ENCODE measurements at regions not wholly inside any gene's neighbourhood (a gene's known extent, or its start where the extent isn't known, plus 50 kb on each side); places are given as distances from the start of the nearest gene placed in this dataset.

- Histone ChIP-seq H3K9me3 (ENCODE audit: low read length) (no peaks in the 10 kb centered on the region), H3K9ac (ENCODE audit: insufficient read depth, low read depth, low read length) (no peak overlapping the region), H3K4me2 (ENCODE audit: low read depth, low read length) (no peak overlapping the region), H4K20me1 (ENCODE audit: insufficient read depth, low read length) (no peaks in the 10 kb centered on the region), H3K36me3 (replicated peaks in 1 of 2; ENCODE audit: control insufficient read depth in 1 of 2, insufficient read depth in 2 of 2, low read length in 2 of 2) (no peaks in the 10 kb centered on the region), H3K79me2 (ENCODE audit: insufficient read depth, low read length) (no peaks in the 10 kb centered on the region), H3K4me3 (replicated peaks in 1 of 3; ENCODE audit: insufficient read depth in 1 of 3, low read depth in 2 of 3, low read length in 3 of 3) (no peak overlapping the region), H3K4me1 (ENCODE audit: insufficient read depth, low read length) (peaks cover 41% of the 10 kb centered on the region), H3K27me3 (ENCODE audit: control insufficient read depth in 1 of 2, insufficient read depth in 2 of 2, low read length in 2 of 2) (no peaks in the 10 kb centered on the region), H2AFZ (ENCODE audit: low read length) (no peak overlapping the region), H3K27ac (ENCODE audit: extremely low read length, insufficient read depth, low read length) (no peak overlapping the region)
- 91% methylated on average over 4 of the region's 4 CpGs for WGBS (ENCODE audit: low lambda C conversion rate)
- no peak for DNase-seq (ENCODE audit: low spot score)
- no peak for FAIRE-seq
- no TSS peak for BruUV-seq (replicated peaks)
- ChIA-PET CTCF (ENCODE audit: low intra/inter-chr PET ratio, low total read pairs) (no interaction called here), POLR2A (no interaction called here)
- intact Hi-C loops (cut with micrococcal nuclease; ENCODE audit: unreplicated experiment): no loop called here
- in situ Hi-C loops (cut with HindIII; ENCODE audit: extremely low pct_ligation_motif_present, low pct_unique_long_range_greater_than_20kb): no loop called here
- no peak for ATAC-seq
- TF ChIP-seq USF2 (IDR thresholded peaks at IDR 0.05; ENCODE audit: low read depth, low read length): no peak
- TF ChIP-seq USF2 (CRISPR knock-in tag; IDR thresholded peaks at IDR 0.05; ENCODE audit: borderline replicate concordance): no peak
- TF ChIP-seq AKNA (CRISPR knock-in tag; IDR thresholded peaks at IDR 0.05; ENCODE audit: borderline replicate concordance): no peak
- TF ChIP-seq ZSCAN22 (CRISPR knock-in tag; IDR thresholded peaks at IDR 0.05): no peak
- no peak for TF ChIP-seq NR2F2 (IDR thresholded peaks at IDR 0.05; ENCODE audit: borderline replicate concordance, low read depth)
- TF ChIP-seq, protein P1, sequence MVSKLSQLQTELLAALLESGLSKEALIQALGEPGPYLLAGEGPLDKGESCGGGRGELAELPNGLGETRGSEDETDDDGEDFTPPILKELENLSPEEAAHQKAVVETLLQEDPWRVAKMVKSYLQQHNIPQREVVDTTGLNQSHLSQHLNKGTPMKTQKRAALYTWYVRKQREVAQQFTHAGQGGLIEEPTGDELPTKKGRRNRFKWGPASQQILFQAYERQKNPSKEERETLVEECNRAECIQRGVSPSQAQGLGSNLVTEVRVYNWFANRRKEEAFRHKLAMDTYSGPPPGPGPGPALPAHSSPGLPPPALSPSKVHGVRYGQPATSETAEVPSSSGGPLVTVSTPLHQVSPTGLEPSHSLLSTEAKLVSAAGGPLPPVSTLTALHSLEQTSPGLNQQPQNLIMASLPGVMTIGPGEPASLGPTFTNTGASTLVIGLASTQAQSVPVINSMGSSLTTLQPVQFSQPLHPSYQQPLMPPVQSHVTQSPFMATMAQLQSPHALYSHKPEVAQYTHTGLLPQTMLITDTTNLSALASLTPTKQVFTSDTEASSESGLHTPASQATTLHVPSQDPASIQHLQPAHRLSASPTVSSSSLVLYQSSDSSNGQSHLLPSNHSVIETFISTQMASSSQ (IDR thresholded peaks at IDR 0.05; ENCODE audit: low read depth): no peak
- TF ChIP-seq, protein P1 (CRISPR knock-in tag; IDR thresholded peaks at IDR 0.05; ENCODE audit: borderline replicate concordance): no peak
- no peak for TF ChIP-seq ZNF660 (CRISPR knock-in tag; IDR thresholded peaks at IDR 0.05; ENCODE audit: borderline replicate concordance, low read depth)
- no peak for TF ChIP-seq ZNF44 (CRISPR knock-in tag; IDR thresholded peaks at IDR 0.05)
- no peak for TF ChIP-seq HOXA3 (CRISPR knock-in tag; IDR thresholded peaks at IDR 0.05)
- no peak for TF ChIP-seq ZBTB4 (CRISPR knock-in tag; IDR thresholded peaks at IDR 0.05; ENCODE audit: borderline replicate concordance)
Observed at GRCh38 chr9:95766906-95767305, 108.6 kb upstream of the ERCC6L2 start.

Measured in HepG2 (cell line).